Skin epidermis (tissue), 12 donors: ENCODE measurements at regions not wholly inside any gene's neighbourhood (a gene's known extent, or its start where the extent isn't known, plus 50 kb on each side); places are given as distances from the start of the nearest gene placed in this dataset.

Experiments
- H3K27ac ChIP-seq, 21 experiments: fragments of 200-600 bp; sonication (generic) in 11 of 21; one replicate each; pipeline ENCODE4 v1.5.0; 2020; ENCODE audit warnings: mild to moderate bottlenecking in 3 of 21, inconsistent platforms in 2 of 21, moderate library complexity in 2 of 21
- H3K4me3 ChIP-seq, 7 experiments: fragments of 200-600 bp; sonication (generic) in 2 of 7; one replicate each; pipeline ENCODE4 v1.5.0; 2020; ENCODE audit warnings: inconsistent platforms in 2 of 7, mild to moderate bottlenecking in 2 of 7, moderate library complexity in 1 of 7

- Histone ChIP-seq H3K4me3 (no peak overlapping the region), H3K27ac (no peak overlapping the region)
These were observed 79.3 kb upstream of the SPAG17 start for GRCh38 chr1:118264343-118264742.

- no peak overlapping the region for H3K27ac ChIP-seq
- H3K4me3 ChIP-seq: no peak overlapping the region
These were observed 77.8 kb upstream of the SPAG17 start for GRCh38 chr1:118262865-118263264.

- no peak overlapping the region for H3K27ac ChIP-seq
These were observed 73.9 kb upstream of the SPAG17 start for GRCh38 chr1:118258975-118259374.

GRCh38 chr1:118257946-118258345, 72.9 kb upstream of the SPAG17 start:
- Histone ChIP-seq H3K27ac (no peak overlapping the region), H3K4me3 (no peak overlapping the region)

More at GRCh38 chr1:118258975-118259374, 73.9 kb upstream of the SPAG17 start:
- H3K4me3 ChIP-seq: no peak overlapping the region

- Histone ChIP-seq H3K27ac (no peak overlapping the region), H3K4me3 (no peak overlapping the region)
These were observed 69.7 kb upstream of the SPAG17 start for GRCh38 chr1:118254491-118255425.

- no peak overlapping the region for H3K27ac ChIP-seq
- H3K4me3 ChIP-seq: no peak overlapping the region
These were observed 69.0 kb upstream of the SPAG17 start for GRCh38 chr1:118254001-118254400.

GRCh38 chr1:118253053-118253915, 68.3 kb upstream of the SPAG17 start:
- no peak overlapping the region for H3K27ac ChIP-seq
- no peak overlapping the region for H3K4me3 ChIP-seq

- Histone ChIP-seq H3K27ac (no peak overlapping the region), H3K4me3 (no peak overlapping the region)
These were observed 67.6 kb upstream of the SPAG17 start for GRCh38 chr1:118252624-118253023.

GRCh38 chr1:118250232-118250631, 65.2 kb upstream of the SPAG17 start:
- Histone ChIP-seq H3K27ac (no peak overlapping the region), H3K4me3 (no peak overlapping the region)

GRCh38 chr1:118249641-118250040, 64.6 kb upstream of the SPAG17 start:
- Histone ChIP-seq H3K4me3 (no peak overlapping the region), H3K27ac (no peak overlapping the region)

- H3K27ac ChIP-seq: no peak overlapping the region
- H3K4me3 ChIP-seq: no peak overlapping the region
These were observed 62.6 kb upstream of the SPAG17 start for GRCh38 chr1:118247593-118247992.

- H3K4me3 ChIP-seq: no peak overlapping the region
- no peak overlapping the region for H3K27ac ChIP-seq
These were observed 61.6 kb upstream of the SPAG17 start for GRCh38 chr1:118246646-118247045.

- H3K27ac ChIP-seq: no peak overlapping the region
- no peak overlapping the region for H3K4me3 ChIP-seq
These were observed 59.2 kb upstream of the SPAG17 start for GRCh38 chr1:118244194-118244593.

- H3K4me3 ChIP-seq: no peak overlapping the region
- H3K27ac ChIP-seq: no peak overlapping the region
These were observed 58.2 kb upstream of the SPAG17 start for GRCh38 chr1:118243269-118243668.
